ENCODE measurements at regions not wholly inside any gene's neighbourhood (a gene's known extent, or its start where the extent isn't known, plus 50 kb on each side); places are given as distances from the start of the nearest gene placed in this dataset.

DNA sequence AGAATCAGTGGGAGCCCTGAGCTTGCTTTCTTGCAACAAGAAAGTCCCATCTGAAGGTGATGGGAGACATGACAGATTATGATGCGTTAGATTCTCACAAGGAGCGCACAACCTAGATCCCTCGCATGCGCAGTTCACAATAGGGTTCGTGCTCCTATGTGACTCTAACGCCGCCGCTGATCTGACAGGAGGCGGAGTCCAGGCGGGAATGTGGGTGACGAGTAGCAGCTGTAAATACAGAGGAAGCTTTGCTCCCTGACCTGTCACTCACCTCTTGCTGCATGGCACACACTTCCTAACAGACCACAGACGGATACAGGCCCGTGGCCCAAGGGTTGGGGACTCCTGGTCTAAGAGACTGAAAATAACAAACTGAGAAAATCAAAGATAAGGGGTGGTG, 1163.4 kb upstream of the AUTS2 start:
- DNase-seq (ENCODE audit: low spot score): no peak

DNA sequence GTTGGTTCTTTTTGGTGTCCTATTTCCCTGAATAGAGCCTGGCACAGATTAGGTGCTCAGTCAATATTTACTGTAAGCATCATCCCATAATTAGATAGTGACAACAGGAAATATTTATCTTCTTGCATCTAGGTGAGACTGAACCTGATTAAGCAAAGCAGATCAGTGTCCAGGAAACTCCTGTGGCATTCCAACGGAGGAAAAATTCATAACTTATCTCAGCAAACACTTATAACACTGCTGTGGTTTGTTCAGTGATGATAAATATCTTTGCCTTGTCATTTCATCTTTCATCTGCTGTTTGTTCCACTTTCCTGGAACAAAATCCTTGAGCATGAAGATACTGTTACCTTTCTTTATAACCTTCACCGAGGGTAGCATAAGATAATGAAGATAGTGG, 1160.3 kb upstream of the AUTS2 start:
- no peak for DNase-seq (ENCODE audit: low spot score)

DNA sequence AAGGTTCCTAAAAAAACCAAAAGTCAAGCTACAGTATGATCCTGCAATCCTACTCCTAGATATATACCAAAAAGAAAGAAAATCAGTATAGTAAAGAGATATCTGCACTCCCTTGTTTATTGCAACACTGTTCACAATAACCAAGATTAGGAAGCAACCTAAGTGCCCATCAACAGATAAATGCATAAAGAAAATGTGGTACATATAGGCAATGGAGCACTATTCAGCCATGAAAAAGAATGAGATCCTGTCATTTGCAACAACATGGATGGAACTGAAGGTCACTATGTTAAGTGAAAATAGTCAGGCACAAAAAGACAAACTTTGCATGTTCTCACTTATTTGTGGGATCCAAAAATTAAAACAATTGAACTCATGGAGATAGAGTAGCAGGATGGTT, 1159.5 kb upstream of the AUTS2 start:
- DNase-seq (ENCODE audit: low spot score): no peak

DNA sequence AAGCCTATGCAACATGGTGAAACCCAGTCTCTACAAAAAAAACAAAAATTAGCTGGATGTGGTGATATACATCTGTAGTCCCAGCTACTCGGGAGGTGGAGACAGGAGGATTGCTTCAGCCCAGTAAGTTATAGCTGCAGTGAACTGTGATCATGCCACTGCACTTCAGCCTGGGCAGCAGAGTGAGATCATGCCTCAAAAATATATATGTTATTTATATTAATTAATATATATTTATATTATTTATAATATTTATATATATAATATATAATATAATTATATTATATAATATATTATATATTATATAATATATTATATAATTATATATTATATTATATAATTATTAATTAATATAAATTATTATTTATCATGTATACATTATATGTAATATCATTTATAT, 1158.4 kb upstream of the AUTS2 start:
- DNase-seq (ENCODE audit: low spot score): no peak

DNA sequence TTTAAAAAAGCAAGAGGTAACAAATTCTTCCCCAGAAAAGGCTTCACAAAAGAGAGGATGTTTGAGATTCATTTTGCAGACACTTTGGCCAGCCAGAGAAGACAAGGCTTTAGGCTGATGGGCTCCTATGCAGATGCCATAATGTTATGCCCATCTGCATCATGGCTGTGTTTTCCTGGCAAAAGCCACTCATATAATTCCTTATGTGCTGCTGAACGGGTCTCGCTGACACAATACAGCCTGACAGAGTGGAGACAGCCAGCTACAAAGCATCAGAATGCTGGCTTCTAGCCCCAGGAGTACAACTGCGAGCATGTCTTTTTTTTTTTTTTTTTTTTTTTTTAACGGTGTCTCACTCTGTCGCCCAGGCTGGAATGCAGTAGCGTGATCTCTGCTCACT, 1157.4 kb upstream of the AUTS2 start:
- DNase-seq (ENCODE audit: low spot score): no peak

DNA sequence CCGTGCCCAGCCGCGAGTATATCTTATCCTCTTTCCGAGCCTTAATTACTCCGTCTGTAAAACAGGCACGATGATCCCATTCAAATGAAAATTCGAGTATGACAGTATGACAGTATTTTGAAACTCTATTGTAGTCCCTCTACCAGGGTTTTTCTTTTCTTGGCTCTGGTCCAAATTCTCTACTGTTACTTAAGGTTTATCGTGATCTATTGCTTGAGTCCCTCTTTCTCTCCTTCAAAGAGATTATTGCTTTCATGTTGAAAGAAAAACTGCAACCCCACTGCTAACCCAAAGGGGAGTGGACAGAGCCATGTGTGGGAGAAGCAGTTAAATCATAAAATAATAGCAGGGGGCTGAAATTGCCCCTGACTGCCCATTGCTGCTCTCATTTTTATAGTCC, 1156.6 kb upstream of the AUTS2 start:
- no peak for DNase-seq (ENCODE audit: low spot score)

DNA sequence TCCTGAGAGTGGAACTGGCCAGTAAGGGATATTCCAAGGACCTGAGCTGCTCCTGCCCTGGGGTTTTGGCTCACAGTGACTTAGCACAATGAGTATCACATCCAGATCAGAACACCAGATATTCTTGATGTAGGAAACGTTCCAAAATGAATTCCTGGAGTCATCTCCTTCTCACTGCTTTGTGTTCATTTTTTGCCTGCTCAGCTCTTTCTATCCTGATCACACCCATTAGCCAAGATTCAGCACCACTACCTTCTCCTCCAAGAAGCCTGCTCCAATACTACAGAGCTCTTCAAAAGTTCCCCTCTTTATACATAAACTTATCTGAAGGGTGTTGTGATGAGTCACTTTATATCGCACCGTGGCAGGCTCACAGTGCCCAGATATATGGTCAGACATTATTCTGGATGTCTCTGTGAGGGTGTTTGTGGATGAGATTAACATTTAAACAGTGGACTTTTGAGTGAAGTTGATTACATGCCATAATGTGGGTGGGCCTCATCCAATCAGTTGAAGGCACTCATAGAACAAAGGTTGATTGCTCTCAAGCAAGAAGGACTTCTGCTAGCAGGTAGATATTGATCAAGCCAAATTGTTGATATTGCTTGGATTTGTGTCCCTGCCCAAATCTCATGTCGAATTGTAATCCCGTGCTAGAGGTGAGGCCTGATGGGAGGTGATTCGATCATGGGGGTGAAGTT, 1155.2 kb upstream of the AUTS2 start:
- DNase-seq (ENCODE audit: low spot score): no peak

DNA sequence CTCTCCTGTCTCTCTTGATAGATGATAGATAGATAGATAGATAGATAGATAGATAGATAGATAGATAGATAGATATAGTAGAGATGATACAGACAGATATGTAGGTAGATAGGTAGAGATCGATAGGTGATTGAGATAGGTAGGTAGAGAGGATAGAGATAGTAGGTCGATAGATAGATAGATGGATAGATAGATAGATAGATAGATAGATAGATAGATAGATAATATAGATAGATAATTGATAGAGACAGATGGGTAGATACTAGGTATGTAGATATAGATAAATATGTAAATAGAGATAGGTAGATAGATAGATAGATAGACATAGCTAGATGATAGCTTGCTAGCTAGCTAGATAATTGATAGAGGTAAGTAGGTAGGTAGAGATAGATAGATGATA, 1154.2 kb upstream of the AUTS2 start:
- no peak for DNase-seq (ENCODE audit: low spot score)

DNA sequence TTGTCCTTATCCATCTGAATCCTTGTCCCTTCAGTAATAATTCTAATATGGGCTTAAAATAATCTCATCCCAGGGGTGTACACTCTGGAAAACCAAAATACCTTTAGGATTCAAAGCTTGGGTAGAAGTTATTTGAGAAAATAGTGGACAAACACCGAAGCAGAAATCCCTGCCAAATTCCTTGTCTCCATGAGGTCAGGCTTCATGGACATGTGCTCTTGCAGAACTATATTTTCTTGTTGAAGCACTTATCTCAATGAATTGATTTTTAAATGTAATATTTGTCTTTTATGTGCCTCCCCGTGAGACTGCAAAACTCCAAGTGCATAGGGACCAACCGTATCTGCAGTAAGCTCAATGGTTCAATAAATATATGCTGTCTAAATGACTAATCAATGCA, 1153.3 kb upstream of the AUTS2 start:
- DNase-seq (ENCODE audit: low spot score): no peak

DNA sequence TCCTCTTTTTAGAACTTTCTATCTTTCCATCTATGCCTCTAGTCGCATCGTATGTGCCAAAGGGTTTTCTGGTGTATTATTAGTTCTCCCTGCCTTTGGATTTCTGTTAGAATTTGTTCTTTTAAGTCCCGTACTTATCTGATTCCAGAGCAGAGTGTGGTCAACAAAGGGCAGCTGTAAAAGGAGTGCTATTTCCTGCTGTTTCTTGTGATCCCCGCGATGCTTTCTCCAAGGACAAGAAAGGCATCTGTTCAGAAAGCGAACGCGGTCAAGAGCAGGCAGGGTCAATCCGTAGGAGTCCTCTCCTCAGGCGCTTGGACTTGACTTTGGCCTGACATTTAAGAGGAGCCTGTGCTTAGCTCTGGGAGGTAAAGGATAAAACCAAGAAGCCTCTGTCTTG, 1152.1 kb upstream of the AUTS2 start:
- no peak for DNase-seq (ENCODE audit: low spot score)

DNA sequence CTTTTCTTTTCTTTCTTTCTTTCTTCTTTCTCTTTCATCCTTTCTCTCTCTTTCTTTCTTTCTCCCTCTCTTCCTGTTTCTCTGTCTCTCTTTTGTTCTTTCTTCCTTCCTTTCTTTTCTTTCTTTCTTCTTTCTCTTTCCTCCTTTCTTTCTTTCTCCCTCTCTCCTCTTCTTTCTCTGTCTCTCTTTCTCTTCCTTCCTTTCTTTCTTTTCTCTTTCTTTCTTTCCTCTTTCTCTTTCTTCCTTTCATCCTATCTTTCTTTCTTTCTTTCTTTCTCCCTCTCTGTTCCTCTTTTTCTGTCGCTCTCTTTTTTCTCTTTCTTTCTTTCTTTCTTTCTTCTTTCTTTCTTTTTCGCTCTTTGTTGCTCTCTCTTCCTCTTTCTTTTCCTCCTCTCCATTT, 1149.2 kb upstream of the AUTS2 start:
- DNase-seq (ENCODE audit: low spot score): no peak

DNA sequence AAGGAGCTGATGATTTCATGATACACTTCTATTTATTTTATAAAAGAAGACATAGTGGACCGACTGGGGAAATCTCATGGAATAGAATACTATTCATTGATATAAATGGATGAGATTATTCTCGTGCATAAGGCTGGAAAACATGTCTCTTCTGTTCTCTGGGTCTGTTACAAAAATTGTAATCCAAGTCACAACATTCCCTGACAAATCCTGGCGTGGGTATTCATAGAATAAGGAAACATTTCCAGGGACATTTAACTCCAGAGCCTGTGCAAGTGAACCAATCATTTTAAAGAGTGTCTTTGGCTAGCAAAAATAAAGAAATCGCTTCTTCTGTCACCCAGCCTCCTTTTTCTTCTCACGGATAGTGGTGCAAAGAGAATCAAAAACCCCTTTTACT, 1148.5 kb upstream of the AUTS2 start:
- no peak for DNase-seq (ENCODE audit: low spot score)

DNA sequence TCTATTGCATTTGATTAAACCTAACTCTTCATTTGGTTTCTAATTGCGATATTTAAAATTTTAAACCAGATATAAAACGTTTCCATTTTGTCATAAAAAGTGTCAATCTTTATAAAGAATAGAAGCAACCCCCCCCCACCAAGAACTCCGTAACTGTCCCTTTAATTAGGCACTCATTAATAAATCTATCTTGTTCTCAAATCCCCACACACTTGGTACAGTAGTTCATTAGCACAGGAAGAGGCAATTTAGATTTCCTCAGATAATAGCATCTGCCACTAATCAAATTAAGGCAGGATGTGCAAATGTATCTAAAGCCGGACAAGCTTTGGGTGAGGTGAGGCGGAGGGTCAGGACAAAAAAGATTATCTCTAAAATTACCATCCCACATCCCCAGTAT, 1143.3 kb upstream of the AUTS2 start:
- DNase-seq (ENCODE audit: low spot score): no peak

DNA sequence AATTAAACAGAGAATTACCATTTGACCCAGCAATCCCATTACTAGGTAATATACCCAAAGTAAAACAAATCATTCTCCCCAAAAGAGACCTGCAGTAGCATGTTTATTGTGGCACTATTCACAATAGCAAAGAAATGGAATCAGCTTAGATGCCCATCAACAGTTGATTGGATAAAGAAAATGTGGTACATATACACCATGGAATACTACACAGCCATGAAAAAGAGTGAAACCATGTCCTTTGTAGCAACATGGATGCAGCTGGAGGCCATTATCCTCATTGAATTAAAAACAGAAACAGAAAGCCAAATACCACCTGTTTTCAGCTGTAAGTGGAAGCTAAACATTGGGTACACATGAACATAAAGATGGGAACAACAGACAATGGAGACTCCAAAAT, 1141.8 kb upstream of the AUTS2 start:
- DNase-seq (ENCODE audit: low spot score): no peak

DNA sequence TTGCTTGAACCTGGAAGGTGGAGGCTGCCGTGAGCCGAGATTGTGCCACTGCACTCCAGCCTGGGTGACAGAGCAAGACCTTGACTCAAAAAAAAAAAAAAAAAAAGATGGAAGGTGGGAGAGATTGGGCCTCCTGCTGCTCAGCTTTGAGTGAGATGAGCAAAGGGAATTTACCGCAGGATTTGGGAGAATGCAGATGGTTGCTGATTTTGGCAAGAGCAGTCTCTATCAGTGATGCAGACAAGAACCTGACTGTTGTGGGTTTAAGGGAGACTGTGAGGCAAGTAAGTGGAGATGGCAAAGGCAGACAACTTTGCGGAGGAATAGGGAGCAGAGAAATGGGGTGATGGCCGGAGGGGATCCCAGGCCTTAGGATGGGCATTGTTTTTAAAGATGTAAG, 1140.8 kb upstream of the AUTS2 start:
- DNase-seq (ENCODE audit: low spot score): no peak

DNA sequence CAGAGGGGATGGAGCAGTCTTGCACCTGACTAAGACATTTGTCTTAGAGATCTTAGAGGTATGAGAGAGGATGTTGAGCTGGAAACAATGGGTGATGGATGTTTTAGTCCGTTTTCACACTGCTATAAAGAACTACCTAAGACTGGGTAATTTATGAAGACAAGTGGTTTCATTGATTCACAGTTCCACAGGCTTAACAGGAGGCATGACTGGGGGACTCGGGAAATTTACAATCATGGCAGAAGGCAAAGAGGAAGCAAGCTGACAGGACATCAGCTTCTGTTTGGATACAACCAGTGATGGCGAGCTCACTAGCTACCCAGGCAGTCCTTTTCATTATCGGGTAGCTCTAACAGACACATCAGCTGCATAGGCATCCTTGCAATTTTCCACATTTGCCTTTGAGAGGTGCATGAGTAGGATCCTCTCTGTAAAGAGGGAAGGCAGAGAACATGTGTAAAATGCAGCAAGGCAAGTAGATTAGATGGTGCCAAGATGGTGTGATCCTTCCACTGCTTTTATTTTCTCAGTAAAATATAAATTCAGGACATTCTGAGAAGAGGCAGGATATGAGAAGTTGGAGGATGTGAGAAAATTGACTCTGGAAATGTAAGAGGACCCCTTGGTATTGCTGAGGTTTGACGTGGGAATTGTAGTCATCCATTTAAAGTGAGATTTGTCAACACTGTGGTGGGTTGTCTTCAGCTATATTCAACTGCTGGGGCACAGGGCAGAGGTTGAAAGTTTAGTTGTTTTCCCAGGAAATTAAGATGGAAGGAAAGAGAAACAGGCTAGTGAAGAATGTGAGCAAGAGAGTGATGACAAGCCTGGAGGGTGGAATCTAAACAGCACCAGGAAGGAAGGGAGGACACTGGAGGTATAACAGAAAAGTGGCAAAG, 1140.0 kb upstream of the AUTS2 start:
- no peak for DNase-seq (ENCODE audit: low spot score)

DNA sequence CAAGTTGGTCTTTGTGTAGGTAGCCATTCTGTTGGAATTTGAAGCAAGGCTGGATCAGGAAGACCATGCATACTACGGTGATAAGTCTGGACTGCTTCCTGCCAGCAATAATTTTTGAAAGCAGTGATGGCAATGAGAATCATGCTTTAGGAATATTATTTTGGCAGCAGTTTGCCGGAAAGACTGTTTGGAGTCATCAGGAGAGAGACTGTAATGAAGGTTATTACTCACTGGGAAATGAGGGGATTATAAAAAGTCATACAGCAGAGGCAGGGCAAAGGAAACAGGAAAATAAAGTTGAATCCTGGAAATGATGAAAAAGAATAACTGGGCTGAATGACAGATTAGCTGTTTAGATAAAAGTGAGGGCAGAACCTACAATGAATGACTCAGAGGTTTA, 1136.8 kb upstream of the AUTS2 start:
- DNase-seq (ENCODE audit: low spot score): no peak

DNA sequence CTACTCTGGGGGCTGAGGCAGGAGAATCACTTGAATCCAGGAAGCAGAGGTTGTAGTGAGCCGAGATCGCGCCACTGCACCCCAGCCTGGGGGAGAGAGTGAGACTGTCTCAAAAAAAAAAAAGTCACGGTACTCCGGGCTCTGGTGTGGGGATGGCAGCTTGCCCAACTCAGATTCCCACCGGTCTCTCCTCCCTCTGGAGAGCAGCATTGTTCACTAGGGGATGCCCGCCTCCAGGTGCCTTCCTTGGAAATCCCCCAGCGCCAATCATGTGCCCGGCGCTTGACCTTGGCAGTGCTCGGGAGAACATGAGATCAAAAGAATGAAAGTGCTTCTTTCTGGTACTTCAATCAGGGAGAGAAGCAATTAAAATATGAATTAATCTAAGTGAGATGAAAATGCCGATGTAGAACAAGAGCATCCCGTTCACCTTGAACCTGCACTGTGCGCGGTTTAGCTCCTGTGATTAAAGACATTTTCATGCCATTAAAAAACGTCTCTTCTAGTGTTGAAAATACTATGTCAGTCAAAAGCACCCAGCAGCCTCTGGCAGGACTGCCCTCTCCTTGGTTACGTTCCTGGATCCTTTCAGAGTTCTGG, 1127.3 kb upstream of the AUTS2 start:
- DNase-seq (ENCODE audit: low spot score): no peak

DNA sequence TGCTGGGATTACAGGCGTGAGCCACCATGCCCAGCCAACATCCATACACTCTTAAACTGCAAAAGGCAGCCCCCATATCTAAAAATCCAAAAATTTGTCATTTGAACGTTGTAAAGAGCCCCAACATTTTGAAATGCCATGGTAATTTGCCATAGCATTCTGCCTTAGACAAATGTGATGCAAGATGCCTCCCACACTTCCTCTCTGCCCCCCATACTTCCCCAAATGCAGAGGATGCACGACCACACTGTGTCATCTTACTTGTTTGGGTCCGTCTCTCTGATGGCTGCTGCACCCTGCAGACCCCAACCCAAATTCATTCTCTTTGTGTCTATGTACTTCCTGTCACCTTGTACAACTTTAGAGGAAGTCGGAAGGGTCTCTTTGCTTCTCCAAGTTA, 1125.6 kb upstream of the AUTS2 start:
- DNase-seq (ENCODE audit: low spot score): no peak

DNA sequence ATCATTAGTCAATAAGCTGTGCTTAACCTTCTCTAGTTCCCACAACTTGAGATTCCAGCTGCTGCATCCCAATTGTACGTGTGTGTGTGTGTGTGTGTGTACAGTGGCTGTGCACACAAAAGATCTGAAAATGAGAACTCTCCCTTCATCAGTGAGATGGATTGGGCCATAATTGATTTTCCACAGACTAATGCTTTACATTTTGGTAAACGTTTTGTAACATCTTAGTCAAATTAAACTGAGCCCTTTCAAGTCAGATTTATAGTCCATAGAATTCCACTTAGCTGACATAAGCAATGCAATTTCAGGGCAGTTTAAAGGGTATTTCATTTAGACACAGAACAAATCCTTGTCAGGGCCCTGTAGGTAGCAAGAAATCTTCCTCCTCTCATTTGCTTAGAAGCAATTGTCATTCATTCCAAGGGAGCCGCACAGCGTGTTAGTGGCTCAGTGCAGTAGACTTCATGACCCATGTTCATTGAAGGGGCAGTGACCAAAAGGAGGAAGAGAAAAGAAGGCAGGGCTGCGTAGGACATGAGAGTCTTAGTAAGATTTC, 1123.5 kb upstream of the AUTS2 start:
- DNase-seq (ENCODE audit: low spot score): no peak

DNA sequence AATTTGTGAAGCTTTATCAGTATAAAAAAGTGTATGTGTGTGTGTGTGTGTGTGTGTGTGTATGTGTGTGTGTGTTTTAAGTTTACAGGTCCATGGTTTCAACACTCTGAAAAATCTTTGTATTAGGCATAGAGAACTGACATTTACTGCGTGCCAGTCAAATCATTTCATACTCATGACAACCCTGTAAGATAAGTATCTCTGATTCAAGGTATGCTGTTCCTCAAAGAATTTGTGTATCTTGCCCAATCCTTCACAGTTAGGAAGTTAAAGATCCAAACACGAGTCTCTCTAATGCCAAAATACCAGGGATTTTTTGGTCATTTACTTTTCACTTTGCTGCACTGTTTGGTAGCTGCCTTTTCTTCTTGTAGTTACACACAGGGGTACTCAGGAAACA, 1121.3 kb upstream of the AUTS2 start:
- no peak for DNase-seq (ENCODE audit: low spot score)

DNA sequence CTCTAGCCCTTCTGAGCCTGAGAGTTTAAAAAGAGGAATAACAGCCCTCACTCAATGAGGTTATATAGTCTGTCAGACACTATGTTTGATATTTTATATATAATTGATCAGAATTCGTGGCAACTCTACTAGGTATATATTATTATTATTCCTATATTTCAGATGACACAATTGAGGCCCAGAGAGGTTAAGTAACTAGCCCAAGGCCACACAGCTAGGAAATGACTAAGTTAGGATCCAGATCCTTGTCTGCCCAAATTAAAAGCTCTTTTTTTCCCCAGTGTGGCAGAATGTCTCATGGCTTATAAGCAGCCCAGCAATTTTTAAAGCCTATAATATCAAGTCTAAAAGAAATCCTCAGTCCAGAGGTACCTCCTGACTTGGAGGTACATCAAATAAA, 1119.9 kb upstream of the AUTS2 start:
- DNase-seq (ENCODE audit: low spot score): no peak

DNA sequence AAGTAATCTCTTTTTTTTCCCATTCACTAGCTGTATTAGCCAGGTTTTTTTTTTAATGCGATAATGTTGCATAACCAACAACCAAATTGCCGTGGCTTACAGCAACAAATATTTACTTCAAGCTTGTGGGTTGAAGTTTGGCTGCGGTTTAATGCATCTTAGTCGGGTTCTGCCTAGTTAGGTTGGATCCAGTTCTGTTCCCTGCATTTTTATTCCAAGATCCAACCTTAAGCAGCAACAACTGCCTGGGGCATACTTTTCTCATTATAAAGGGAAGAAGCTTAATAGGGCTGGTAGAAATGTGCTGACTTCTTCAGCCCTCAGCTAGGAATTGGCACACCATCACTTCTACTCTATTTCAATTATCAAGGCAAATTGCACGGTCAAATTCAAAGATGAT, 1115.5 kb upstream of the AUTS2 start:
- DNase-seq (ENCODE audit: low spot score): no peak
